ENCODE measurements at regions not wholly inside any gene's neighbourhood (a gene's known extent, or its start where the extent isn't known, plus 50 kb on each side); places are given as distances from the start of the nearest gene placed in this dataset.

- no peaks in the 10 kb centered on the region for H3K9me3 ChIP-seq (ENCODE audit: control insufficient read depth, low read depth, low read length)
- DNase-seq (ENCODE audit: low read depth, low spot score) (no peak), FAIRE-seq (no peak)
- H3K4me1 ChIP-seq (ENCODE audit: control insufficient read depth, extremely low read depth, insufficient read depth, low read length), result no peaks in the 10 kb centered on the region
- no peak overlapping the region for H3K4me3 ChIP-seq (ENCODE audit: control insufficient read depth in 2 of 3, extremely low read depth in 1 of 3, insufficient read depth in 2 of 3, low read depth in 1 of 3, low read length in 3 of 3)
- TF ChIP-seq EZH2 (IDR thresholded peaks at IDR 0.05; ENCODE audit: low read length) (no peak), CTCF (optimal IDR thresholded peaks at IDR 0.05 in 1 of 3, IDR thresholded peaks at IDR 0.05 in 1 of 3, conservative IDR thresholded peaks at IDR 0.05 in 1 of 3; ENCODE audit: extremely low read depth in 1 of 3, insufficient read depth in 2 of 3, low read length in 3 of 3) (no peak)
- H3K79me2 ChIP-seq (ENCODE audit: control insufficient read depth, insufficient read depth, low read length), result no peaks in the 10 kb centered on the region
- H3K4me2 ChIP-seq (ENCODE audit: control insufficient read depth, extremely low read depth, insufficient read depth, low read depth, low read length), result no peak overlapping the region
- H4K20me1 ChIP-seq (ENCODE audit: control insufficient read depth, extremely low read depth, insufficient read depth, low read length), result no peaks in the 10 kb centered on the region
- H3K36me3 ChIP-seq (ENCODE audit: control insufficient read depth in 2 of 2, extremely low read depth in 1 of 2, insufficient read depth in 2 of 2, low read length in 2 of 2), result no peaks in the 10 kb centered on the region
- no peak overlapping the region for H2AFZ ChIP-seq (ENCODE audit: control insufficient read depth, low read length)
- H3K9me1 ChIP-seq (ENCODE audit: control insufficient read depth, extremely low read depth, insufficient read depth, low read length), result no peaks in the 10 kb centered on the region
- H3K9ac ChIP-seq (ENCODE audit: control insufficient read depth, extremely low read depth, insufficient read depth, low read length), result no peak overlapping the region
- no peak overlapping the region for H3K27ac ChIP-seq (ENCODE audit: control insufficient read depth, insufficient read depth, low read length)
- H3K27me3 ChIP-seq (ENCODE audit: control insufficient read depth, extremely low read depth, insufficient read depth, low read length), result peaks cover 15% of the 10 kb centered on the region
- dilution Hi-C loops (cut with MboI; ENCODE audit: extremely low pct_ligation_motif_present, low sequenced_read_pairs), result no loop called here
Observed at GRCh38 chr12:109654357-109654756, 59.3 kb upstream of the FAM222A start.

- no peak overlapping the region for H3K27ac ChIP-seq (ENCODE audit: control insufficient read depth, insufficient read depth, low read length)
- H3K36me3 ChIP-seq (ENCODE audit: control insufficient read depth in 2 of 2, extremely low read depth in 1 of 2, insufficient read depth in 2 of 2, low read length in 2 of 2), result no peaks in the 10 kb centered on the region
- H3K4me2 ChIP-seq (ENCODE audit: control insufficient read depth, extremely low read depth, insufficient read depth, low read depth, low read length), result no peak overlapping the region
- dilution Hi-C loops (cut with MboI; ENCODE audit: extremely low pct_ligation_motif_present, low sequenced_read_pairs), result loop anchor here (5.0 kb wide), 1 partner anchor 38 kb away; no protein-coding TSS in a partner anchor
- no peaks in the 10 kb centered on the region for H3K4me1 ChIP-seq (ENCODE audit: control insufficient read depth, extremely low read depth, insufficient read depth, low read length)
- no peak overlapping the region for H2AFZ ChIP-seq (ENCODE audit: control insufficient read depth, low read length)
- no peak overlapping the region for H3K9ac ChIP-seq (ENCODE audit: control insufficient read depth, extremely low read depth, insufficient read depth, low read length)
- no peak for DNase-seq (ENCODE audit: low read depth, low spot score)
- H3K79me2 ChIP-seq (ENCODE audit: control insufficient read depth, insufficient read depth, low read length), result no peaks in the 10 kb centered on the region
- H4K20me1 ChIP-seq (ENCODE audit: control insufficient read depth, extremely low read depth, insufficient read depth, low read length), result no peaks in the 10 kb centered on the region
- no peak for TF ChIP-seq CTCF (optimal IDR thresholded peaks at IDR 0.05 in 1 of 3, IDR thresholded peaks at IDR 0.05 in 1 of 3, conservative IDR thresholded peaks at IDR 0.05 in 1 of 3; ENCODE audit: extremely low read depth in 1 of 3, insufficient read depth in 2 of 3, low read length in 3 of 3)
- TF ChIP-seq EZH2 (IDR thresholded peaks at IDR 0.05; ENCODE audit: low read length), result no peak
- no peaks in the 10 kb centered on the region for H3K9me3 ChIP-seq (ENCODE audit: control insufficient read depth, low read depth, low read length)
- FAIRE-seq, result no peak
- H3K27me3 ChIP-seq (ENCODE audit: control insufficient read depth, extremely low read depth, insufficient read depth, low read length), result peaks cover 15% of the 10 kb centered on the region
- H3K9me1 ChIP-seq (ENCODE audit: control insufficient read depth, extremely low read depth, insufficient read depth, low read length), result no peaks in the 10 kb centered on the region
- H3K4me3 ChIP-seq (ENCODE audit: control insufficient read depth in 2 of 3, extremely low read depth in 1 of 3, insufficient read depth in 2 of 3, low read depth in 1 of 3, low read length in 3 of 3), result no peak overlapping the region
Observed at GRCh38 chr12:109655578-109655977, 58.0 kb upstream of the FAM222A start.

All from keratinocyte (primary cell).